ENCODE measurements at regions not wholly inside any gene's neighbourhood (a gene's known extent, or its start where the extent isn't known, plus 50 kb on each side); places are given as distances from the start of the nearest gene placed in this dataset.

DNA sequence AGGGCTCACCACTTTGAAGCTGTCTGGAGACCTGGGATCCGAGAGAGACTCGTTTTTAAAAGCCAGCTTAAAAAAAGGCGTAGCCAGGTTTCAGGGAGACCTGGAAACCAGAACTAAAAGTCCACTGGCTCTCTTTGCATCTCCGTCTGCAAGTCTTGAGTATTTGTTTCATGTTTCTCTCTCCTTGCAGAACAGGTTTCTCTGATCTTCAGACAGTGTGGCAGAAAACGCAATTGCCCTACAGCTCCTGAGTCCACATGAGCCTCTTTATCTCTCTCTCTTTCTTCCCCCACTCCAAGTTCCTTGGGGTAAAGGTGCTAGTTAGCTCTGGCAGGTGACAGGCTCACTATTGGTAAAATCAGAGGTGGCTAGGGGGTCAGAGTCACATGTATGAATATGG, 67.0 kb upstream of the AMPD3 start:
- DNase-seq, result no peak

DNA sequence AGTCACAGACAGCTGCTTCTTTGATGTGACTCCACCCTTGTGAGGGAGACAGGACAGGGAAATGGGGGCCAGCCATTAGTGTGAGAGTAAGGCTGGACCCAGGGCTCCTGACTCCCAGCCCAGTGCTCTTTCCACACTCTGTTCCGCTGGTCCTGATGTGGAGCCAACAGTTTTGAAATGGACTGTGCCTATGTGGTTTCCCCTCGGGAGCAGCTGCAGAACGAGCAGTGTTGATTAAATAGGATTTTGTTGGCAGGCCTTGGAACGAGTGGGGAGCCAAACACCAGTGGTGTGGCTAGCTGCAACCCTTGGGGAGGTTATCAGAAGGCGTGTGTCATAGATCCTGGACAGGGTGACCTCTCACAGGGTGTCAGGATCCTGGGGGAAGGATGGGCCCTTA, 66.5 kb upstream of the AMPD3 start:
- DNase-seq, result no peak

DNA sequence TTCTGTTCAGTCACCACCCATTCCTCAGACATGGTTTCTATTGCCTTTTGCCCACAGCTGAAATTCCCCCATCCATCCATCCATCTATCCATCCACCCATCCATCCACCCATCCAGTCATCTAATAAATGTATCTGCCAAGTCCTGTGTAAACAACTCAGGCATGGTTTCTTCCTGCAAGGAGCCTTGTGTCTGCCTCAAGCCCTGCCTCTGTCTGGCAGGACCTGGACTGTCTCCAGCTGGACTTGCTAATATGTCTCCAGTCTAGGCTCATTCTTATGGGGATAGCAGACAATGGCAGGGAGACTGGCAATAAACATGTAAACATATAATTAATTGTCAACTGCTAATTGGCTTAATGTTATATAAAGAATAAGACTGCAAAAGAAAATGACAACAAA, 64.7 kb upstream of the AMPD3 start:
- no peak for DNase-seq

DNA sequence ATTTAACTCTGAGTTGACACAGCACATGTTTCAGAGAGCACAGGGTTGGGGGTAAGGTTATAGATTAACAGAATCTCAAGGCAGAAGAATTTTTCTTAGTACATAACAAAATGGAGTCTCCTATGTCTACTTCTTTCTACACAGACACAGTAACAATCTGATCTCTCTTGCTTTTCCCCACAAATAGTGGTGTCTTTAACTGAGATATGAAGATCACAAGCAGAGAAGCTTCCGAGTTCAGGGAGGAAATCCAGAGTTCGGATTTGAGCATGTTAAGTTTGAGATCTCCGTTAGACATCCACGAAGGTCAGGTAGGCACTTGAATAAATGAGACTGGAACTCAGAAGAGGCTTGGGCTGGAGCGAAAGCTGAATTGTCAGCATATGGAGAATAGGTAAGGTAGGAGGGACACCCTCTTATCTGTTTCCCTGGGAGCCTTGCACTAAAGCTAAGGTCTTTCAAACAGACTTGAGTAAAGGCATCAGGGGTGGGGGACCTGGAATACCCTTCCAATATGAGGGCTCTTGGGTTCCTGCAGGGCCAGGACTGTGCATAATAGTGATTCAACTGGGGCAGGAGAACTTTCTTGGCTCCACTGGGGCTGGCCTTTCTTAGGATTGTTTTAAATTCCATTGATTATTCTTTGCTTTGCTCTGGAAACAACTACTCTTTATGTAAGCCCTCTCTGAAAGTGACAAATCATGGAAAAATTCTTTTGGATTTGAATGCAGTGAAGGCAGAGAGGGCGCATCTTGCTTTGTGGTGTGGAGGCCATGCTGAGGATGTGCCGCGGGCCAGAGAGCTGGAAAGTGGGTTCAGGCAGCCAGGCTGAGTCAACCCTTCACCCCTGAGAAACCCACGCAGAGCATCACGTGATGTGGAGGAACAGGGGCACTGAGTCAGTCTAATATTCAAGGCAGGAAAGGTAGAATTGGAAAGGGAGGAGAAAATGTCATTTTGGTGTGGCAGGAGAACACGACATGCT, 62.7 kb upstream of the AMPD3 start:
- no peak for DNase-seq

DNA sequence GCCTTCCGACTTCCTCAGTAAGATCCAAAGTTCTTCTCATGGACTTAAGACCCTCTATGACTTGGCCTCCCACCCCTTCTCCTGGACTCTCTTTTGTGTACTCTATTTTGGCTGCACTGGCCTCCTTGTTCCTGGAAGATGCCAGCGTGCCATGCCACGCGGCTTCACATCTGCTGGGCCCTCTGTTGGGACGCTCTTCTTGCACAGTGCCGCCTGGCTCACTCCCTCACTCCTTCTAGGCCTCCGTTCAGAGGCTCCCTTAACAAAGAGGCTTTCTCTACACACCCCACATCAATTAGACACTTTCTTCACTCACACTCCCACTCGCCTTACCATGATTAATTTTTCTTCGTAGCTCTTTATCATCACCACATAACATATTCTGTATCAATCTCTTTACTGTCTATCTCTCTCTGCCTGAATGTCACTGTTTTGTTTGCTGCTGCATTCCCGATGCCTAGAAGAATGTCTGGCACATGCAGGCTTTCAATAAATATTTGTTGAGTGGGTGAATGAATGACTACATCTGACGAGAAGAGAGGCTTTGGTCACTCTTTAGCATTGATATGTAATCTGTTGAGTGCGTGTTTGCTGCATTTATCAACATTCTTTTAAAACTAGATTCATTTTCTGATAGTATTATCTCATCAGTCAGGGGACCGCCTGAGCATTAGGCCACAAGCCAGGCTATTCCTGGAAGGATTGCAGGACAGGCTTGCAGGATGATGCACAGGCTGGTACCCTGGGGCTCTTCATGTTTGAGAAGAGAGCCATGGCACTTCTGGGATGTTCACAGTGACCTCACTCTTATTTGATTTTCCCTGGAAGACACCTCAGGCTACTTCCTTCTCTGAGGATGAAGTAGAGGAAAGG, 60.6 kb upstream of the AMPD3 start:
- DNase-seq, result no peak

DNA sequence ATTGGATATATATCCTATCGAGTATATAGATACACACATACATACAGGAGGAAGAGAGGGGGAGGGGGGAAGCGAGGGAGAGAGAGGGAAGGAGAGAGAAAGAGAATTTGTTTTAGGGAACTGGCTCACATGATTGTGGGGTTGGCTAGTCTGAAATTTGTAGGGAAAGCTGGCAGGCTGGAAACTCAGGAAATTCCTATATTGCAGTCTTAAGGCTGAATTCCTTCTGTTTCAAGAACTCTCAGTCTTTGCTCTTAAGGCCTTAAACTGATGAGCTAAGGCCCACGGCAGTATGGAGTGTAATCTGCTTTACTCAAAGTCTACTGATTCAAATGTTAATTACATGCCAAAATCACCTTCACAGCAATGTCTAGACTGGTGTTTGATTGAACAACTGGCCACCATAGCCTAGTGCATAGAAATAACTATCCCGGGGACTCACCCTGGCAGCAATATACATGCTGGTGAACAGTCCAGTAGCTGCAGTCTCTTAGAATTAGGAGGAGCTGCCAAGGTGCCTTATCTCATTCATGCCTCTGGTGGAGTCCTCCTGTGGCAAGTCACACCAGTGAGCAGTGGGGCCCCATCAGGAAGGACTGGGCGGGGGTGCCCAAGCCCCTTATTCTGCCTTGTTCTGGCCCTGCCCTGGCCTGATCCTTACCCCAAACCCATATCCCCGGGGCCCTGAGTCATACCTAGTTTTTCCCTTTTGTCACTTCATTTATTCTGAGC, 59.7 kb upstream of the AMPD3 start:
- DNase-seq, result no peak

DNA sequence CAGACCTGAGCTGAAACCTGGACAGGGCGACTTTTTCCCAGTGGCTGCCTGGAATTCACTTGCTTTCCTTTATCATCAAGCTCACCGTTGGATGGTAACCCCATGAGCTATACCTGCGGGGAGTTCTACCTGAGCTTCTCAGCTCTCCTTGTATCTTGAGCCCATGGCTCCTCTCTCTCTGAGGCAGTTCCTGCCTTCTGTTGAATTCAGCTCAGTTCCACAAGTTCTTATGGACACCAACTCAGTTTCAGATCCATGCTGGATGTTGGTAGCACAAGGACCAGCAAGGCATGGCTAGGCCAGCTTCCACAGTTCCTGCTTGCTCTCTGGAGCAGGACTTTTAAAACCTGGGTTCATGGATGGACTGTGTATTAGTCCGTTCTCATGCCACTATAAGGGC, 58.3 kb upstream of the AMPD3 start:
- DNase-seq, result no peak

DNA sequence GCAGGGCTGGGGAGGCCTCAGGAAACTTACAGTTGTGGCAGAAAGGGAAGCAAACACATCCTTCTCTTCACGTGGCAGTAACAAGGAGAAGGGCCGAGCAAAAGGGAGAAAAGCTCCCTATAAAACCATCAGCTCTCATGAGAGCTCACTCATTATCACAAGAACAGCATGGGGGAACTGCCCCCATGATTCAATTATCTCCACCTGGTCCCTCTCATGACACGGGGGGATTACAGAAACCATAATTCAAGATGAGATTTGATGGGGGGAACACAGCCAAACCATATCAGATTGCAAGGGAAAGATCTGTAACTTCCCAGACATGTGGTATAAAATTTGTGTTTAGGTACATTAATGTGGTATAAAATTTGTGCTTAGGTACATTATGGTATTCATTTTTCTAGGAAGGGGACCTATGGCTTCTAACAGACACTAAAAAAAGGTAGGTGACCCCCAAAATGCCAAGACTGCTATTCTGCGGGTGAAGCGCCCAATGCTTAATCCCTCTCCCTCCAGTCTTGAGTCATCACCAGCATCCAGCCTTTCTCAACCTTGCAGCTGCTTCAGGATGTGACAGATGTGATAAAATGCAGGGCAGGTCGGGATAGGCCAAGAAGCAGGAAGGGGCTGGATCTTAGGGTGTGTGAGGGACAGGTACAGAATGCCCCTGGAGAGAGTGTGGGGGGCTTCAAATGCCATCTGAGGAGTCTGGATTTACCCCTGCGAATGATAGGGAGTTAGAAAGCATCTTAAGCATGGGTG, 57.7 kb upstream of the AMPD3 start:
- DNase-seq, result no peak

DNA sequence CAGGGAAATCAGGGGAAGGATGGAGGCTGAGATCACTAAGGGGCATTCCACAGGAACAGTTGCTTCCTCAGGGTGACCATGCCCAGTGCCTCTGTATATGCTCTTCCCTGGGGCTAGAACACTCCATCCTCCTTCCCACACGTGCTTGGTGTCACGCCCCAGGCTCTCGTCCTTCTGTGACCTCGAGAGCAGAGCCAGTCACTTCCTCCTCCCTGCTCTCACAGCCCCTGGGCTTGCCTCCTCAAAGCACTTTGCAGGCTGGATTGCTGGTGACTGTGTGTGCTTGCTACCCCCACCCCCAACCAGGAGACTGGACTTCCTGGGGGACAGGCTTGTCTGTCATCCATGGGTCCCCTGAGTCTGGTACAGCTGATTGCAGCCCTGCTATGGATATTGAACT, 56.5 kb upstream of the AMPD3 start:
- DNase-seq, result peak in 1 of 2 donors; percentile 31

DNA sequence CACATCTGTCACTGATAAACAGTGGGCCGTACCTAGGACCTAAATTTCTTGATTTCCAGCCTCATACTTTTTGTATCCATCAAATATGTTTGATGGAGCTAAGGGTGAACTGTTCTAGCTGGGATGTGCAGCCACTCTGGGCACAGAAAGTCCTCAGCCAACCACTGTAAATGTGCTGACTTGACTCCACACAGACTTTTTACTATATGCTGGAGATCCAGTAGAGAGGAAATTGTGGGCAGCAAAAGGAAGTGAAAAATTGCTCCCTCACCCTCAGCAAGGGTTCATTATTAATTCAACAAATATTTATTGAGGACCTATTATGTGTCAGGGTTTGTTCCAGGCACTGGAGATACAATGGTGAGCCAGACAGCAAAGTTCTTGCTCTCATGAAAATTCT, 54.2 kb upstream of the AMPD3 start:
- no peak for DNase-seq

DNA sequence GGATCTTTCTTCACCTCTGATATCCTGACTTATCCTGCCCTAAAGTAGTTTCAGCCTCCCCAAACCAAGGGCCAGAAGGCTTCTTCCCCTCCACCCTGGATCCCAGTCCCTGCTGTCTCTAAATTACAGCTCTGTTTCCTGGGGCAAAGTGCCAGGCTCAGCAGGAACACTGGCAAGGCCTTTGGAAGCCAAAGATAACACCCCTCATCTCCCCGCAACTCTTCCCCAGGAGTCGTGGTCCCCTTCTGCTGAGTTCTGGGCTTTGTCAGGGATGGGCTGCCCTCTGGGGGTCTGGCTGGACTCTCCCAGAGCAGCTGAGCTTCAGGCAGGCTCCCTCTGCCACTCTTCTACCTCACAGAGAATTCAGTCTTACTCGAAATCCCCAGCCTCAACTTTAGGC, 53.8 kb upstream of the AMPD3 start:
- DNase-seq, result no peak

DNA sequence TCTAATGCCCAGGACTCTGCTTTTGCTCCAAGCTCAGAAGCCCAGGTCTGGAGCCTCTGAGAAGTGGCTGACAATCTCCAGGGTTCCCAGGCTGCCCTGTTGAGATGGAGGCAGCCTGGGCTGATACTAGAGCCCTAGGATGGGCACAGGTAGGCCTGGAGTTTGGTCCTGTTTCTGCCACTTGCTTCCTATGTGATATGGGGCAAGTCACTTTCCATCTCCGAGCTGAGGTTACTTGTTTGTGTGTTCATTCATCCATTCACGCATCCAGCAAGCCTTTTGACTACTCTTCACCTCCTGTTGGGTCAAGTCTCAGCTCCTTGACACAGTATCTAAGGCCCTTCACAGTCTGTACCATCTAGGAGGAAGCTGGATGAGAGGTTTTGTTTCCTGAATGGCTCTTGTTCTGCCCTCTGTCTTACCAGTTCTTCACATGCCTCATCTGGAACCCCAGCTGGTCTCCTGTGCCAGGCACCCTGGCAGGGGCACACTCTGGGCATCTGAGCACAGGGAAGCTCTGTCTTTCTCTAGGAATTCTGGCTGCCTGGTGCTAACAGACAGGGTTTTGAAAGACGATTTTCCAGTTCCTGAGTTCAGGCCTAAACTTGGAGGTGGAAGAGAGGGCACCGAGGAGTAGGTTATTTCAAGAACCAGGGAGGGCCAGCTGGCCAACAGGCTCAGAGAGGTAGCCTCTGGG, 53.2 kb upstream of the AMPD3 start:
- no peak for DNase-seq

All from CD4-positive, alpha-beta T cell treated with Interleukin-4 for 1 hour (primary cell).